K562 (cell line): ENCODE measurements at regions not wholly inside any gene's neighbourhood (a gene's known extent, or its start where the extent isn't known, plus 50 kb on each side); places are given as distances from the start of the nearest gene placed in this dataset.

ENCODE experiments used
- ATAC-seq: fragments of 200-7000 bp; cut with Tn5 transposase; 3 replicates; pipeline ENCODE4 v1.9.1; 2020; ENCODE audit warnings: moderate library complexity
- BruUV-seq: library from RNA; stranded (reverse); fragments of 400-500 nt; replicated peaks from 2 replicates; lab custom pipeline; 2021; lab: Mats Ljungman, UMichigan
- CTCF ChIA-PET: fragments of 300-600 bp; formaldehyde crosslinking; extraction: SDS; loops from one replicate; lab custom pipeline; 2021; ENCODE audit warnings: low intra/inter-chr PET ratio; lab: Yijun Ruan, JAX
- POLR2A ChIA-PET: fragments of 300-600, 350-650 bp; sonication (Branson Sonifier 250); formaldehyde crosslinking; extraction: SDS; loops from one replicate; lab custom pipeline; 2021; ENCODE audit warnings: antibody characterized with exemption, inconsistent platforms; lab: Yijun Ruan, JAX
- DNase-seq, 4 experiments: peaks; one replicate each; pipeline versions ENCODE4 v3.0.0 to v3.0.0-alpha.2; 2011 to 2018; ENCODE audit warnings: low spot score in 3 of 4, mixed read lengths in 3 of 4; ENCODE audit errors: extremely low read depth in 1 of 4
- FAIRE-seq: peaks from 2 replicates; lab custom pipeline; 2011; peaks lifted over from hg19 to GRCh38; lab: Jason Lieb, UNC
- H2AFZ ChIP-seq: 2 replicates; pipeline ENCODE4 v1.6.0; 2011; ENCODE audit warnings: low read depth, low read length, control low read depth, inconsistent platforms
- H3K27ac ChIP-seq: fragments of 200-600 bp; 3 replicates; pipeline ENCODE4 v1.8.0; 2011; ENCODE audit warnings: low read depth, mild to moderate bottlenecking, control low read depth, inconsistent platforms, low read length, moderate library complexity, mixed read lengths; ENCODE audit errors: extremely low read depth
- H3K27me3 ChIP-seq, 2 experiments: fragments of 300-600 bp in 1 of 2; 2 replicates in 1 of 2; 3 replicates in 1 of 2; pipeline versions ENCODE4 v1.6.0 to v1.8.0; 2011; ENCODE audit warnings: inconsistent platforms in 2 of 2, low read length in 2 of 2, mild to moderate bottlenecking in 1 of 2, mixed read lengths in 1 of 2, moderate library complexity in 1 of 2; ENCODE audit not compliant: control insufficient read depth in 2 of 2, insufficient read depth in 2 of 2
- H3K36me3 ChIP-seq: fragments of 300-600 bp; 3 replicates; pipeline ENCODE4 v1.8.0; 2011; ENCODE audit warnings: mild to moderate bottlenecking, low read length, inconsistent platforms; ENCODE audit not compliant: control insufficient read depth, insufficient read depth
- H3K4me1 ChIP-seq, 2 experiments: fragments of 200-600 bp in 1 of 2; replicated peaks in 1 of 2; 2 replicates in 1 of 2; 3 replicates in 1 of 2; pipeline versions ENCODE4 v1.5.1 to v1.8.0; 2011; ENCODE audit warnings: inconsistent platforms in 2 of 2, low read length in 2 of 2, mild to moderate bottlenecking in 1 of 2, mixed read lengths in 1 of 2, moderate library complexity in 1 of 2; ENCODE audit not compliant: control insufficient read depth in 2 of 2, insufficient read depth in 2 of 2
- H3K4me2 ChIP-seq: 2 replicates; pipeline ENCODE4 v1.6.1; 2011; ENCODE audit warnings: low read length, control low read depth, inconsistent platforms, mixed read lengths; ENCODE audit not compliant: insufficient read depth
- H3K4me3 ChIP-seq: fragments of 200-600 bp; sonication (generic), shearing (Covaris generic); 2 replicates; pipeline ENCODE4 v1.5.1; 2016; ENCODE audit warnings: control low read depth, inconsistent platforms
- H3K79me2 ChIP-seq: fragments of 200-600 bp; 3 replicates; pipeline ENCODE4 v1.8.0; 2011; ENCODE audit warnings: low read length, inconsistent platforms; ENCODE audit not compliant: control insufficient read depth, insufficient read depth
- H3K9ac ChIP-seq, 2 experiments: 2 replicates each; pipeline versions ENCODE4 v1.6.0 to v1.6.1; 2011; ENCODE audit warnings: low read depth in 2 of 2, low read length in 2 of 2, control low read depth in 1 of 2, inconsistent platforms in 1 of 2, mild to moderate bottlenecking in 1 of 2, mixed read lengths in 1 of 2; ENCODE audit not compliant: insufficient read depth in 1 of 2
- H3K9me1 ChIP-seq: one replicate; pipeline ENCODE4 v1.6.0; 2011; ENCODE audit warnings: inconsistent platforms, mild to moderate bottlenecking, low read length, moderate library complexity; ENCODE audit not compliant: control insufficient read depth, insufficient read depth
- H3K9me3 ChIP-seq: replicated peaks from 2 replicates; pipeline ENCODE4 v1.5.1; 2011; ENCODE audit warnings: low read depth, low read length, inconsistent platforms; ENCODE audit not compliant: control insufficient read depth, insufficient read depth
- H4K20me1 ChIP-seq: replicated peaks from 2 replicates; pipeline ENCODE4 v1.6.1; 2011; ENCODE audit warnings: low read length, inconsistent platforms, mixed read lengths; ENCODE audit not compliant: control insufficient read depth, insufficient read depth
- BCLAF1 ChIP-seq, 2 experiments: fragments of 450-650 bp in 1 of 2; IDR thresholded peaks; 2 replicates each; pipeline ENCODE4 v1.6.1; 2011 to 2017; ENCODE audit warnings: low read depth in 2 of 2, antibody characterized with exemption in 1 of 2, borderline replicate concordance in 1 of 2, low read length in 1 of 2, mild to moderate bottlenecking in 1 of 2, mixed read lengths in 1 of 2; ENCODE audit not compliant: control insufficient read depth in 1 of 2
- CBX2 ChIP-seq: fragments of 200-600 bp; sonication (generic); IDR thresholded peaks from one replicate; pipeline ENCODE4 v1.6.1; 2012; ENCODE audit warnings: mild to moderate bottlenecking, low read length, inconsistent platforms; ENCODE audit not compliant: insufficient read depth, poor library complexity, severe bottlenecking
- FOXP1 ChIP-seq: sonication (generic); formaldehyde crosslinking; IDR thresholded peaks from 2 replicates; pipeline ENCODE4 v1.8.0; 2022; ENCODE audit warnings: mild to moderate bottlenecking, missing genetic modification reagents
- HIVEP1 ChIP-seq: fragments of 250-450 bp; sonication (Bioruptor Pico); IDR thresholded peaks from 2 replicates; pipeline ENCODE4 v1.4.0; 2020; ENCODE audit warnings: mild to moderate bottlenecking
- NFYB ChIP-seq: IDR thresholded peaks from 2 replicates; pipeline ENCODE4 v1.6.1; 2011; ENCODE audit warnings: mild to moderate bottlenecking, moderate library complexity; ENCODE audit not compliant: insufficient read length; ENCODE audit errors: extremely low read depth
- PHB ChIP-seq: fragments of 250-450 bp; sonication (Bioruptor Pico); IDR thresholded peaks from 2 replicates; pipeline ENCODE4 v1.5.0; 2021
- PML ChIP-seq: IDR thresholded peaks from 2 replicates; pipeline ENCODE4 v1.6.1; 2012; ENCODE audit warnings: low read length, inconsistent platforms
- RBM34 ChIP-seq: fragments of 200-400 bp; formaldehyde crosslinking; IDR thresholded peaks from 2 replicates; pipeline ENCODE4 v1.6.1; 2018; ENCODE audit warnings: low read length, borderline replicate concordance; ENCODE audit not compliant: insufficient read depth
- ZNF431 ChIP-seq: sonication (generic); formaldehyde crosslinking; IDR thresholded peaks from 2 replicates; pipeline ENCODE4 v1.8.0; 2022; ENCODE audit warnings: mild to moderate bottlenecking, missing genetic modification reagents
- WGBS: fragments of 100-300 bp; shearing (Covaris generic); methylation state at CpG from one replicate; pipeline ENCODE4 v1.1.6; 2016; ENCODE audit warnings: low coverage, mixed read lengths; ENCODE audit not compliant: insufficient coverage; ENCODE audit errors: missing lambda C conversion rate; 5-methylcytosine and 5-hydroxymethylcytosine counted together
- in situ Hi-C: fragments of 300-500 bp; cut with MboI; formaldehyde crosslinking; loops from 4 replicates; pipeline ENCODE4 v1.15.0; 2018; ENCODE audit warnings: inconsistent platforms, mixed read lengths
- intact Hi-C: fragments of 100-400 bp; cut with micrococcal nuclease; formaldehyde crosslinking; loops from 2 replicates; pipeline ENCODE4 v1.14.2; 2022

GRCh38 chr4:18321956-18322530 is 300.5 kb upstream of the LCORL start:
- H3K9me3 ChIP-seq: 0 out of 2 replicates have a peak, but pooled peaks cover 2% of the 10 kb centered on the region
- TF ChIP-seq NFYB: no peak
- TF ChIP-seq RBM34: no peak
- no peak for TF ChIP-seq FOXP1 (CRISPR knock-in tag)
- TF ChIP-seq BCLAF1 (IDR thresholded peaks at IDR 0.05; ENCODE audit: borderline replicate concordance in 1 of 2, control insufficient read depth in 1 of 2, low read depth in 2 of 2, low read length in 1 of 2): no peak
- TF ChIP-seq PHB: no peak
- no peak for TF ChIP-seq CBX2
- no peak for TF ChIP-seq PML
- TF ChIP-seq HIVEP1: no peak
- no peak for TF ChIP-seq ZNF431 (CRISPR knock-in tag)
- TF ChIP-seq, all 486 proteins: peak for 0
- H3K79me2 ChIP-seq: no peaks in the 10 kb centered on the region
- H3K4me1 ChIP-seq: peaks cover 0 to 3% of the 10 kb centered on the region in 2 experiments; a peak in 1 of 5 replicates
- no peak overlapping the region for H3K9ac ChIP-seq
- H3K27me3 ChIP-seq: no peaks in the 10 kb centered on the region
- intact Hi-C loops: no loop called here
- no peak overlapping the region for H2AFZ ChIP-seq
- H3K9me1 ChIP-seq: no peaks in the 10 kb centered on the region
- no peak overlapping the region for H3K4me3 ChIP-seq
- 2% methylated on average over 5 of the region's 5 CpGs for WGBS
- H3K27ac ChIP-seq: no peak overlapping the region
- ChIA-PET CTCF (no interaction called here), POLR2A (no interaction called here)
- FAIRE-seq (no peak), DNase-seq (no peak), ATAC-seq (no peak)
- no TSS peak for BruUV-seq
- no peaks in the 10 kb centered on the region; the same call in 1 of the 2 replicates for H4K20me1 ChIP-seq
- H3K36me3 ChIP-seq: no peaks in the 10 kb centered on the region
- no peak overlapping the region for H3K4me2 ChIP-seq
- in situ Hi-C loops: no loop called here
